B cell (primary cell): ENCODE measurements at regions not wholly inside any gene's neighbourhood (a gene's known extent, or its start where the extent isn't known, plus 50 kb on each side); places are given as distances from the start of the nearest gene placed in this dataset.

ENCODE experiments used
- ATAC-seq: fragments of 200-7000 bp; cut with Tn5 transposase; one replicate; pipeline ENCODE4 v1.10.0; 2021; ENCODE audit warnings: low read depth, mild to moderate bottlenecking, moderate number of reproducible peaks, moderate library complexity
- CTCF ChIA-PET: fragments of 350-600 bp; sonication (Branson Sonifier 250); formaldehyde crosslinking; loops from one replicate; lab custom pipeline; 2021; ENCODE audit warnings: antibody characterized with exemption, inconsistent platforms; lab: Charles Lee
- POLR2A ChIA-PET: fragments of 350-600 bp; sonication (Branson Sonifier 250); formaldehyde crosslinking; loops from one replicate; lab custom pipeline; 2021; ENCODE audit warnings: antibody characterized with exemption; lab: Charles Lee
- DNase-seq: peaks from one replicate; pipeline ENCODE4 v3.0.0; 2013
- H2AFZ ChIP-seq: 2 replicates; pipeline ENCODE4 v1.6.1; 2012; ENCODE audit warnings: mild to moderate bottlenecking, low read depth, low read length; ENCODE audit not compliant: insufficient read depth, poor library complexity, severe bottlenecking
- H3K27ac ChIP-seq, 2 donors: 1 replicate in 1 of 2; 2 replicates in 1 of 2; pipeline ENCODE4 v1.5.1; 2012 to 2013; ENCODE audit warnings: low read length in 2 of 2, mild to moderate bottlenecking in 2 of 2, moderate library complexity in 1 of 2
- H3K27me3 ChIP-seq, 4 experiments: fragments of 200-600 bp in 1 of 4; sonication (generic) in 1 of 4; replicated peaks in 1 of 4; 1 replicate in 2 of 4; 2 replicates in 2 of 4; pipeline versions ENCODE4 v1.6.1 to v1.7.0; 2013 to 2016; ENCODE audit warnings: low read length in 3 of 4, mild to moderate bottlenecking in 2 of 4, mixed read lengths in 1 of 4, moderate library complexity in 1 of 4; ENCODE audit not compliant: insufficient read depth in 4 of 4, control insufficient read depth in 3 of 4; ENCODE audit errors: control extremely low read depth in 1 of 4
- H3K36me3 ChIP-seq, 2 experiments: replicated peaks in 1 of 2; 1 replicate in 1 of 2; 2 replicates in 1 of 2; pipeline versions ENCODE4 v1.6.1 to v1.7.1; 2013; ENCODE audit warnings: low read length in 1 of 2; ENCODE audit not compliant: insufficient read depth in 2 of 2, control insufficient read depth in 1 of 2; ENCODE audit errors: control extremely low read depth in 1 of 2, extremely low read depth in 1 of 2
- H3K4me1 ChIP-seq, 2 donors: fragments of 200-600 bp in 1 of 2; sonication (generic) in 1 of 2; 1 replicate in 1 of 2; 2 replicates in 1 of 2; pipeline versions ENCODE4 v1.5.1 to v1.6.1; 2013 to 2017; ENCODE audit warnings: low read length in 2 of 2; ENCODE audit not compliant: control insufficient read depth in 2 of 2, insufficient read depth in 2 of 2
- H3K4me2 ChIP-seq: replicated peaks from 2 replicates; pipeline ENCODE3; 2012; ENCODE audit warnings: mild to moderate bottlenecking, low read depth, low read length; ENCODE audit not compliant: poor library complexity, severe bottlenecking
- H3K4me3 ChIP-seq, 5 experiments: fragments of 200-600 bp in 1 of 5; sonication (generic) in 1 of 5; 1 replicate in 3 of 5; 2 replicates in 2 of 5; pipeline versions ENCODE4 v1.5.1 to v1.7.0; 2011 to 2016; ENCODE audit warnings: low read length in 4 of 5, mild to moderate bottlenecking in 4 of 5, low read depth in 2 of 5, control low read depth in 1 of 5, moderate library complexity in 1 of 5; ENCODE audit not compliant: insufficient read depth in 1 of 5; ENCODE audit errors: control extremely low read depth in 1 of 5, extremely low read depth in 1 of 5
- H3K79me2 ChIP-seq: fragments of 200-600 bp; sonication (generic); one replicate; pipeline ENCODE4 v1.6.0; 2016; ENCODE audit warnings: low read length; ENCODE audit not compliant: control insufficient read depth, insufficient read depth
- H3K9ac ChIP-seq: fragments of 200-600 bp; sonication (generic); 2 replicates; pipeline ENCODE4 v1.6.1; 2017; ENCODE audit warnings: mild to moderate bottlenecking, low read length, moderate library complexity
- H3K9me3 ChIP-seq, 3 donors: one replicate each; pipeline versions ENCODE4 v1.6.1 to v1.7.1; 2013; ENCODE audit warnings: low read length in 2 of 3; ENCODE audit not compliant: control insufficient read depth in 2 of 3, insufficient read depth in 1 of 3; ENCODE audit errors: control extremely low read depth in 1 of 3
- H4K20me1 ChIP-seq: 2 replicates; pipeline ENCODE4 v1.6.0; 2012; ENCODE audit warnings: mild to moderate bottlenecking, low read length; ENCODE audit not compliant: insufficient read depth, control insufficient read depth, poor library complexity, severe bottlenecking
- H3K27ac Mint-ChIP-seq: one replicate; pipeline ENCODE4 v1.8.0; 2021; ENCODE audit warnings: mixed read lengths
- H3K27me3 Mint-ChIP-seq: one replicate; pipeline ENCODE4 v1.8.0; 2021; ENCODE audit warnings: mixed read lengths
- H3K4me1 Mint-ChIP-seq: one replicate; pipeline ENCODE4 v1.8.0; 2021; ENCODE audit warnings: mixed read lengths
- H3K4me3 Mint-ChIP-seq: one replicate; pipeline ENCODE4 v1.8.0; 2021; ENCODE audit warnings: mixed read lengths
- H3K9me3 Mint-ChIP-seq: one replicate; pipeline ENCODE4 v1.8.0; 2022; ENCODE audit warnings: mixed read lengths; ENCODE audit not compliant: insufficient read depth
- EZH2 ChIP-seq: IDR thresholded peaks from 2 replicates; pipeline ENCODE4 v1.6.1; 2012; ENCODE audit warnings: borderline replicate concordance, low read depth, mild to moderate bottlenecking, moderate library complexity, low read length; ENCODE audit not compliant: insufficient read depth, poor library complexity, severe bottlenecking
- WGBS: methylation state at CpG from one replicate; pipeline ENCODE4 v1.1.5; 2013; ENCODE audit warnings: missing lambda C conversion rate; ENCODE audit not compliant: insufficient coverage; 5-methylcytosine and 5-hydroxymethylcytosine counted together
- intact Hi-C: fragments of 100-400 bp; cut with micrococcal nuclease; formaldehyde crosslinking; loops from one replicate; pipeline ENCODE4 v1.10.0; 2022
- TF ChIP-seq, protein P1 (sequence below): fragments of 200-600 bp; IDR thresholded peaks from one replicate; pipeline ENCODE4 v1.8.0; 2022; ENCODE audit warnings: antibody characterized with exemption, mild to moderate bottlenecking

DNA sequence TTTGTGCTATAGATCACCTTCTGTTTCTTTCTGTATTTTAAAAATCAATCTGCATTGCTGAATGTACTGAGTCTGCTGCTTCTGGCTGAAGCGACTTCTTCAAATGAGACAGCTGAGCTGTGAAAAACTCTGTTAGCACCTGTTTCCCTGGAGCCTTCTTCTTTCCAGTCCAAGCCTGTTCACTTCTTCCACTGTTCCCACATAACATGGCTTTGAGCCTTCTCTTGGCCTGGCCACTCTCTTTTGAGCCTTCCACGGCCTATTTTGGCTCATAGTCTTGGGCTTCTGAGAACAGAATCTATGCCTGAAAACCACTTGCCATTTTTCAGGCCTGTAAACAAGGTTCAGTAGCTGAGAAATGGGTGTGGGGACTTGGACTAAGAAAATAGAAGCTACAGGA lies 132.9 kb upstream of the IGFBP7 start:
- Histone ChIP-seq H3K4me3 (no peak overlapping the region), H3K4me1 (no peaks in the 10 kb centered on the region), H3K4me2 (no peak overlapping the region), H3K27me3 (peaks cover 0 to 3% (median 1%) of the 10 kb centered on the region in 4 experiments), H3K79me2 (no peaks in the 10 kb centered on the region), H3K9ac (no peak overlapping the region), H4K20me1 (no peaks in the 10 kb centered on the region), H2AFZ (no peak overlapping the region), H3K9me3 (no peaks in the 10 kb centered on the region), H3K36me3 (no peaks in the 10 kb centered on the region), H3K27ac (no peak overlapping the region)
- Mint-ChIP-seq H3K4me3 (no peak overlapping the region), H3K4me1 (no peaks in the 10 kb centered on the region), H3K27ac (no peak overlapping the region), H3K9me3 (peaks cover 3% of the 10 kb centered on the region), H3K27me3 (peaks cover 8% of the 10 kb centered on the region)
- TF ChIP-seq, protein P1, sequence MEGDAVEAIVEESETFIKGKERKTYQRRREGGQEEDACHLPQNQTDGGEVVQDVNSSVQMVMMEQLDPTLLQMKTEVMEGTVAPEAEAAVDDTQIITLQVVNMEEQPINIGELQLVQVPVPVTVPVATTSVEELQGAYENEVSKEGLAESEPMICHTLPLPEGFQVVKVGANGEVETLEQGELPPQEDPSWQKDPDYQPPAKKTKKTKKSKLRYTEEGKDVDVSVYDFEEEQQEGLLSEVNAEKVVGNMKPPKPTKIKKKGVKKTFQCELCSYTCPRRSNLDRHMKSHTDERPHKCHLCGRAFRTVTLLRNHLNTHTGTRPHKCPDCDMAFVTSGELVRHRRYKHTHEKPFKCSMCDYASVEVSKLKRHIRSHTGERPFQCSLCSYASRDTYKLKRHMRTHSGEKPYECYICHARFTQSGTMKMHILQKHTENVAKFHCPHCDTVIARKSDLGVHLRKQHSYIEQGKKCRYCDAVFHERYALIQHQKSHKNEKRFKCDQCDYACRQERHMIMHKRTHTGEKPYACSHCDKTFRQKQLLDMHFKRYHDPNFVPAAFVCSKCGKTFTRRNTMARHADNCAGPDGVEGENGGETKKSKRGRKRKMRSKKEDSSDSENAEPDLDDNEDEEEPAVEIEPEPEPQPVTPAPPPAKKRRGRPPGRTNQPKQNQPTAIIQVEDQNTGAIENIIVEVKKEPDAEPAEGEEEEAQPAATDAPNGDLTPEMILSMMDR, result no peak
- no peak for TF ChIP-seq EZH2
- ATAC-seq (no peak), DNase-seq (no peak)
- CTCF ChIA-PET, result no interaction called here
- POLR2A ChIA-PET, result no interaction called here
- 83% methylated on average over 2 of the region's 2 CpGs for WGBS
- intact Hi-C loops, result no loop called here

GRCh38 chr4:57234252-57234775 lies 124.1 kb upstream of the IGFBP7 start:
- H3K27ac ChIP-seq, result no peak overlapping the region
- intact Hi-C loops, result no loop called here
- no peak overlapping the region for H3K27ac Mint-ChIP-seq
- no peaks in the 10 kb centered on the region for H3K9me3 ChIP-seq
- no peak overlapping the region for H3K4me3 Mint-ChIP-seq
- WGBS, result 81% methylated on average over 8 of the region's 12 CpGs
- H3K79me2 ChIP-seq, result no peaks in the 10 kb centered on the region
- no peak overlapping the region for H2AFZ ChIP-seq
- TF ChIP-seq, protein P1, result no peak
- TF ChIP-seq EZH2, result no peak
- H3K4me2 ChIP-seq, result no peak overlapping the region
- ATAC-seq (no peak), DNase-seq (no peak)
- POLR2A ChIA-PET, result no interaction called here
- H3K27me3 Mint-ChIP-seq, result no peaks in the 10 kb centered on the region
- no peak overlapping the region for H3K4me3 ChIP-seq
- no peaks in the 10 kb centered on the region for H3K36me3 ChIP-seq
- H3K4me1 ChIP-seq, result no peaks in the 10 kb centered on the region
- CTCF ChIA-PET, result no interaction called here
- H3K27me3 ChIP-seq, result peaks cover 0 to 4% (median 1%) of the 10 kb centered on the region in 4 experiments
- H3K9me3 Mint-ChIP-seq, result no peaks in the 10 kb centered on the region
- no peaks in the 10 kb centered on the region for H4K20me1 ChIP-seq
- H3K4me1 Mint-ChIP-seq, result no peaks in the 10 kb centered on the region
- no peak overlapping the region for H3K9ac ChIP-seq
